SIG-M5 (cell line): ENCODE measurements at regions not wholly inside any gene's neighbourhood (a gene's known extent, or its start where the extent isn't known, plus 50 kb on each side); places are given as distances from the start of the nearest gene placed in this dataset.

Experiments used
- DNase-seq: peaks from one replicate; lab custom pipeline; 2025; lab: John Stamatoyannopoulos, UW

DNA sequence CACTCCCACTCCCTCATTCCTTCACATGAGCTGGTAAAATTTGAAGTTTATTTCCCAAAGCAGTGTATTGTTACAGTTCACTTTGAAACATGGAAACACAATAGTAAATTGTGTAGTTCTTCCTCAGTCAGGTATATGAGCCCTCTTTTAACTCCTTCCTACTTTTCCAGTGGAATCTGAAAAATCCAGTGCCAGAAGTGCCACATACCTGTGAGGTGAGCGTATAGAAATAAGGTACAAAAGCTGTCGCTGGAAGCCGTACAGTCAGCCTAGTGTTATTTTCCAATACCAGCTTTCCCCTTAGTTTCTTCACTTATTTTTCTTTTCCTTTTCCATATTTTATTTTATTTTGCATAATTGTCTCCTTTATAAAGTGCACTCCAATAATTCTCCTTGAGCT, 81.7 kb upstream of the CADM2 start:
- DNase-seq = no peak

- DNase-seq = no peak
Observed at GRCh38 chr3:84881288-84881687, 77.5 kb upstream of the CADM2 start.

DNA sequence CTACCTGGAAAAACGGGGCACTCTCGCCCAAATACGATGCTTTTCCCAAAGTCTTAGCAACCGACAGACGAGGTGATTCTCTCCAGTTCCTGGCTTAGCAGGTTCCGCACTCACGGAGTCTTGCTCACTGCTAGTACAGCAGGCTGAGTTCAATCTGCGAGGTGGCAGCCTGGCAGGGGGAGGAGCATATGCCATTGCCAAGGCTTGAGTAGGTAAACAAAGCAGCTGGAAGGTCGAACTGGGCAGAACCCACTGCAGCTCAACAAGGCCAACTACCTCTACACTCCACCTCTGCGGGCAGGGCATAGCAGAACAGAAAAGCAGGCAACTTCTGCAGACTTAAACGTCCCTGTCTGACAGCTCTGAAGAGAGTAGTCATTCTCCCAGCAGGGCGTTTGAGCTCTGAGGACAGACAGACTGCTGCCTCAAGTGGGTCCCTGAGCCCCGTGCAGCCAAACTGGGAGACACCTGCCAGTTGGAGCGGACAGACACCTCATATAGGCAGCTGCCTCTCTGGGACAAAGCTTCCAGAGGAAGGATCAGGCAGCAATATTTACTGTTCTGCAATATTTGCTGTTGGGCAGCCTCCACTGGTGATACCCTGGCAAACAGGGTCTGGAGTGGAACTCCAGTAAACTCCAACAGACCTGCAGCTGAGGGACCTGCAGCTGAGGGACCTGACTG, 73.4 kb upstream of the CADM2 start:
- DNase-seq = no peak

DNA sequence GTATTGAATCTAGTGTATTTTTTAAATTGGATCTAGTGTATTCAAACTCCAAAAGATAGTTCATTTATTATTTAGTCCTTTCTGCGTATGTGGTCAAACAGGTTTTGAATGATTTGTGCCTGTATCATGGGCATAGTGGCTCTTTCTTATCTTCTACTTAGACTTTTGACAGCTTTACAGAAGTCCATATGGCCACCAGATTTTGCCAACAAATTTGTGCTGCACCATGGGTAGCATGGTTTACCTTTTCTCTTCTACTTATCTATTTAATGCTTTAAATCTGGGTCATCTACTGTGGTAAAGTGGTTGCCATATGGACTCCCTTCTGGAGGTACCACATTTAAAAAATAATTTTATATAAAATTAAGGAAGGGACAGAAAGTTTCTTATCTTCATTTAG, 66.9 kb upstream of the CADM2 start:
- no peak for DNase-seq

DNA sequence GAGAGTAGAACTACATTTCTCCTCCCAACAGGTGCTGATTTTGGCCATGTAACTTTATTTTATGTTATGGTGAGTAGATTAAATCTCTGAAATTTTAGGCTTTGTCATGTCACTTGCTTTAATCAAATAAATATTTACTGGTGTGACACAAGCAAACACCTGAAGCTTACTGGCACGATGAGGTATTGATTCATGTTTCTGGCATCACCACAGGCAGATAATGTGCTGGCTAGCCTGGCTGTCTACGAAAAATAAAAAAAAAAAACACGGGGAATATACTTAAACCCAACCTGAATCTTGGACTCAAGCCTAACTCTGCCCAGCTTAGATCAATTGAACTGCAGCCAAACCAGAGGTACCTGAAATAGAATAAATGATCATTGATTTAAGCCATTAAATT, 65.6 kb upstream of the CADM2 start:
- no peak for DNase-seq

- no peak for DNase-seq
Observed at GRCh38 chr3:84904212-84904611, 54.6 kb upstream of the CADM2 start.

DNA sequence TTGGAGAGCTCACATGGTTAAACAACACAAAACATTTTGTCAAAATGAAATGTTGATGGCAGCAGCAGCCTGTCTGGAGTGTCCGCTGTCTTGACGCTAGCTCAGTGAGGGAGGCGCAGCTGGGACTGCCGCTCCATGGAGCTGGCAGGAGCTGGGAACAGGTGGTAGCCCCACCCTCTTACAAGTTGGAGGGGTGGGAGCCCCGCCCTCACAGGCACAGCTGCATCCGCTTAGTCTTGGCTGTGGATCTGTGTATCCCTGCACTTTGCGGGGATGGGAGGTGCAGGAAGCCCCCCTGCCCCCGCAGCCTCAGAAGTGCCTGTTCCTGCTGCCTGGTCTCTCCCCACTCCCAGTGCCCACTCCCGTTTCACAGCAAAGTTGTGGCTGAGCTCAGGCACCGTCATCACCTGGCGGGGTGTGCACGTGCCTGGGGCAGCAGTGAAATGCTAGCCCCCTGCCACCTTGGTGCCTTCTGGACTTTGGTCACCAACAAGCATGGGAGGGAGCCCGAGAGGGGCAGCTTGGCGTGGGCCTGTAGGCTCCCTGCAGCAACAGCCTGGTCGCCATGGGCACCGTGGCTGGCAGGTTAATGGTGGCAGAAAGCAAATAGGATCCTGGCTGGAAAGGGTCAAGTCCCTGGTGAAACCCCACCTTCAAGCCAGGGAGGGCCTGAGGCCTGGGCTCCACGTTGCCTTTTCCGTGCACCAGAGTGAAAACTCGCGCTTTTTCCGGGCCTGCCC, 53.8 kb upstream of the CADM2 start:
- no peak for DNase-seq

GRCh38 chr3:84905556-84905920, 53.3 kb upstream of the CADM2 start:
- no peak for DNase-seq

DNA sequence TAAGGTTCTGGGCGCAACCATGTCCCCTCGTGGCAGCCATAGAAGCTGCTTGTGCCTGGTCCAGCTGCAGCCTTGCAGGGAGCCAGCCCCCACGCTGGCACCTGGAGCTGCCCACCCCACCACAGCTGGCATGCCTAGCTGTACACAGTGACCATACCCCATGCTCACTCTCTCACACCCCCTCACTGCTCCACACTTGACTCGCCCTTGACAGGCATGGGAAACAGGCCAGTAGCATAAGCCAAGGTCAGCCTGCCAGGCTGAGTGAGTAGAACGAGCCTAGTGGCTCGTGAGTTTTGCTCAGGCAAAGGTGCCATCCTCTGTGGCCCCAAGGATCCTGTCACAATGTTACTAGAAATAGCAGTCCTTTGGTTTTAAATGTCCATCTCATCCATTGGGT, 52.7 kb upstream of the CADM2 start:
- DNase-seq = no peak
